IPS DF 6.9 (cell line): ENCODE measurements at regions not wholly inside any gene's neighbourhood (a gene's known extent, or its start where the extent isn't known, plus 50 kb on each side); places are given as distances from the start of the nearest gene placed in this dataset.
"Not testable (repeated sequence)": the region's sequence is repeated elsewhere in the genome, so short reads cannot be mapped to it uniquely, and the experiment has no call there.

Source experiments
- DNase-seq: peaks from one replicate; pipeline ENCODE4 v3.0.0-alpha.2; 2013; ENCODE audit warnings: low read depth, low spot score
- H3K27ac ChIP-seq: one replicate; pipeline ENCODE4 v1.5.1; 2013; ENCODE audit warnings: low read length, control low read depth
- H3K27me3 ChIP-seq: 2 replicates; pipeline ENCODE4 v1.6.1; 2013; ENCODE audit warnings: mild to moderate bottlenecking, low read length; ENCODE audit not compliant: control insufficient read depth, insufficient read depth
- H3K36me3 ChIP-seq: 2 replicates; pipeline ENCODE4 v1.6.1; 2013; ENCODE audit warnings: low read length; ENCODE audit not compliant: control insufficient read depth, insufficient read depth
- H3K4me1 ChIP-seq: 2 replicates; pipeline ENCODE4 v1.6.1; 2013; ENCODE audit warnings: low read length; ENCODE audit not compliant: control insufficient read depth, insufficient read depth
- H3K4me3 ChIP-seq: 2 replicates; pipeline ENCODE4 v1.5.1; 2013; ENCODE audit warnings: mild to moderate bottlenecking, low read length
- H3K9me3 ChIP-seq: 2 replicates; pipeline ENCODE4 v1.6.1; 2013; ENCODE audit warnings: low read length, inconsistent platforms; ENCODE audit not compliant: control insufficient read depth, insufficient read depth
- WGBS: extraction: QIAGEN DNeasy Blood & Tissue Kit; methylation state at CpG from one replicate; pipeline ENCODE4 v1.1.7; 2013; ENCODE audit warnings: mixed read lengths, missing lambda C conversion rate; ENCODE audit not compliant: insufficient read length, insufficient coverage; 5-methylcytosine and 5-hydroxymethylcytosine counted together

GRCh38 chr7:153091477-153091876 is 331.9 kb downstream of the ACTR3B start:
- no peaks in the 10 kb centered on the region for H3K27me3 ChIP-seq
- WGBS = no CpG with 5 or more reads among the region's 13 CpGs
- H3K4me1 ChIP-seq = no peaks in the 10 kb centered on the region
- H3K4me3 ChIP-seq = no peak overlapping the region
- H3K9me3 ChIP-seq = no peaks in the 10 kb centered on the region
- H3K27ac ChIP-seq = no peak overlapping the region
- H3K36me3 ChIP-seq = no peaks in the 10 kb centered on the region
- no peak for DNase-seq

DNA sequence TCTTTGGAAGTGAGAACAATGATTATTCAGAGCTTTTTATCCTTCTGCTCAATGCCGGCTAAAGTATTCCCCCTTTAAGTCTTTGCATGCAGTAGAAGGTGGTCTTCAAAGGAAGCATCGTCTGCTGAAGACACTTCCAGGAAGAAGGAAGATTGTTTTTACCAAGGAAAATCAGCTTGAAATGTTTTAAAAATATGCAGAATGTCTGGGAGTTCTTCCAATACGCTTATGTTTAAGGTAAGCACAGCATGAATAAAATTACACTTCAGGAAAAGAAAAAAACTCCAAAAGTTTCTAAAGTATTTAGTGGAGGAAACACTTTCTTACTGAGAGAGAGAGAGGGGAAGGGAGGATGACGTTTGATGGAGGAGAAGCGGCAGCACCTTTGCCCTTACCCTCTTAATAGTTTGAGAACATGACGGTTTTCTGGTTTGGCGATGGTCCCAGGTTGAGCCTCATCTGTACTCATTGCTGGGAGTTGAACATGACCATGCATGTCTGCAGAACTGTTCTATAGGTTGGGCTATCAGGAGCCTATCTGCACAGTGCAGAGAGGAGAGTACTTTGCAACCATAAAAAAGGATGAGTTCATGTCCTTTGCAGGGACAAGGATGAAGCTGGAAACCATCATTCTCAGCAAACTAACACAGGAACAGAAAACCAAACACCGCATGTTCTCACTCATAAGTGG is 338.1 kb downstream of the ACTR3B start:
- H3K4me3 ChIP-seq = no peak overlapping the region
- no peak overlapping the region for H3K27ac ChIP-seq
- H3K9me3 ChIP-seq = no peaks in the 10 kb centered on the region
- WGBS = no CpG with 5 or more reads among the region's 8 CpGs
- no peaks in the 10 kb centered on the region for H3K4me1 ChIP-seq
- no peaks in the 10 kb centered on the region for H3K36me3 ChIP-seq
- no peak for DNase-seq
- no peaks in the 10 kb centered on the region for H3K27me3 ChIP-seq

DNA sequence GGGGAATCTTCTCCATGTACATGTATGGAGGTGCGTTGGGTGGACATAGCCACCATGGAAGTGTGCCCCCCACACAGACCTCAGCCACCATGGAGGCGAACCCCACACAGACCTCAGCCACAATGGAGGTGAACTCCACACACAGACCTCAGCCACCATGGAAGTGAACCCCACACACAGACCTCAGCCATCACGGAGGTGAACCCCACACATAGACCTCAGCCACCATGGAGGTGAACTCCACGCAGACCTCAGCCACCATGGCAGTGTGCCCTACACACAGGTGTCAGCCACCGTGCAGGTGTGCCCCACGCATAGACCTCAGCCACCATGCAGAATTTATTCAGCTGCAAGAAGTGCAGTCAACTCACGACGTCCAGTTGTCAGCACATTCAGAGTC is 339.7 kb downstream of the ACTR3B start:
- DNase-seq = no peak
- Histone ChIP-seq H3K27ac (no peak overlapping the region), H3K36me3 (no peaks in the 10 kb centered on the region), H3K27me3 (no peaks in the 10 kb centered on the region), H3K4me1 (0 out of 2 replicates have a peak, but pooled peaks cover 1% of the 10 kb centered on the region), H3K4me3 (no peak overlapping the region), H3K9me3 (no peaks in the 10 kb centered on the region)
- no CpG with 5 or more reads among the region's 8 CpGs for WGBS

DNA sequence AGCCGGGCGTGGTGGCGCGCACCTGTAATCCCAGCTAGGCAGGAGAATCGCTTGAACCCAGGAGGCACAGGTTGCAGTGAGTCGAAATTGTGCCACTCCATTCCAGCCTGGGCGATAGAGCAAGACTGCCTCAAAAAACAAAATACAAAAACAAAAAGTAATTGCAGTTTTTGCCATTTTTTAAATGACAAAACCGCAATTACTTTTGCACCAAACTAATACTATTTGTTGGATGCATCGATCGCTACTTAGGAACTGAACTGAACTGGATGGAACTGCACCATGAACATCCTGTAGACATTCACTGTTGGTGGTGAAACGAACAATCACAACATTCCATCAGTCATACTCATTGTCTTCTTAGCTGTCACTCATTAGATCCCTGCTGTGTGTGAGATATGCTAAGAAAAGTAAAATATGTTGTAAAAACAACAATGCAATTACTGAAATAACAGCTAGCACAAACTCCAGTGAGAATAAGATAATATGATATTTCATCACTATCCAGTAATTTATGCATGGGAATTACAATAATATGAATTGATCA is 341.2 kb downstream of the ACTR3B start:
- no CpG with 5 or more reads among the region's 11 CpGs for WGBS
- no peak overlapping the region for H3K4me3 ChIP-seq
- no peaks in the 10 kb centered on the region for H3K9me3 ChIP-seq
- H3K27ac ChIP-seq = no peak overlapping the region
- no peak for DNase-seq
- no peaks in the 10 kb centered on the region for H3K27me3 ChIP-seq
- no peaks in the 10 kb centered on the region for H3K36me3 ChIP-seq
- H3K4me1 ChIP-seq = 0 out of 2 replicates have a peak, but pooled peaks cover 1% of the 10 kb centered on the region

DNA sequence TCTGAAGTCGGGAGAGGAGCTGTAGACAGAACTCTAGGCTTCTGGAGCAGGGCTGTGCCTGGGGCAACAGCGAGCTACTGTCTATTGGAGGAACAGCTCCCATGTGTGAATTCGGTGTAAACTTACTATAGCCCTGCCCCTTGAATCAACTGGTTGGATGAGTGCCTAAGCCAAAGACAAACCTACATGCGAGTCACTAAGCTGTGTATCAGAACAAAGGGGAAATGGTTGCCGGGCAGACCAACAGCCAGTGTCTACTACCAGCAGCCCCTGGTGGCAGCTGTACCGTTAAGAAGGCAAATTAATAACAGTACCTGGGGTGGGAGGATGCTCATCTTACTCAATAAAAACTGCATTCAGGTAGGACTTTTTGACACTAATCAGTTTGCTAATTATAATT is 343.6 kb downstream of the ACTR3B start:
- H3K27me3 ChIP-seq = no peaks in the 10 kb centered on the region
- no CpG with 5 or more reads among the region's 6 CpGs for WGBS
- DNase-seq = no peak
- H3K36me3 ChIP-seq = no peaks in the 10 kb centered on the region
- no peak overlapping the region for H3K4me3 ChIP-seq
- H3K4me1 ChIP-seq = 0 out of 2 replicates have a peak, but pooled peaks cover 1% of the 10 kb centered on the region
- H3K27ac ChIP-seq = no peak overlapping the region
- no peaks in the 10 kb centered on the region; the same call in 1 of the 2 replicates for H3K9me3 ChIP-seq

DNA sequence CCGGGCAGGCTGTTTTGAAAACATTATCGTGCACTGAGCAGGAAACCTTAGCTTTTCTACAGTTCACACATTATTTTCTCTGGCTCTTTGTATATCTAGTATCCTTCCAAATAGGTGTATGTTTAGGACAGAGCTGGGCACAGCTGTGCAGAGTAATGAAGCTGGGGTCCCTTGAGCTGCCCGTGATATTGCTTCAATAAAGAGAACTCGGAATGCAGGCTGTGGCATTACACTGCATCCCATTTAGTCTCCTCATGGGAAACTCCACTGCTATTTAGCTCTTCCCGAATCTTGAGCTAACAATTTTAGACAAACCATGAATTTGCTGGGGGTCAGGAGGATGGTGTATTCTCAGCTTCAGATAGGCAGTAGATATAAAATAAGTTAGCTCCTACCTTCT is 348.3 kb downstream of the ACTR3B start:
- no CpG with 5 or more reads among the region's 5 CpGs for WGBS
- no peaks in the 10 kb centered on the region for H3K36me3 ChIP-seq
- no peaks in the 10 kb centered on the region for H3K27me3 ChIP-seq
- no peak for DNase-seq
- H3K4me1 ChIP-seq = 0 out of 2 replicates have a peak, but pooled peaks cover 1% of the 10 kb centered on the region
- no peak overlapping the region for H3K4me3 ChIP-seq
- H3K9me3 ChIP-seq = no peaks in the 10 kb centered on the region; the same call in 1 of the 2 replicates
- H3K27ac ChIP-seq = no peak overlapping the region

DNA sequence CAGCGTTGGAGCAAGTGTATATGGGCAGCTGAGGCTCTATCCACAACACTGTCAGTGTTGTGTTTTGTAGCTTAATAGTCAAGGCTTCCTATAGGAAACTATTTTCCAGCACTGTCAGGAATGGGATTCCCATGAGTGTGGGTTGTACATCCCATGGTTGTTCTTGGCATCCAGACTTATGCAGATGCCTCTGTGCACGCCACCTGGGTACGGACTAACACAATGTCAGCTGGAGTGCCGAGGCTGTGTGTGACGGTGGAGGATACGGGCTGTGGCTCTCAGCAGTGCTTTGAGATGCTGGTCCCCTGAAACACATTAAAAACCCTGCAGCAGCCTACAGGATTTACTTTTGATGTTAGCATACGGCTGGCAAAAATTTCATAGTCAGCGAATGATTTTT is 350.0 kb downstream of the ACTR3B start:
- no peaks in the 10 kb centered on the region for H3K4me1 ChIP-seq
- no peak for DNase-seq
- no peak overlapping the region for H3K4me3 ChIP-seq
- H3K36me3 ChIP-seq = no peaks in the 10 kb centered on the region
- H3K27ac ChIP-seq = no peak overlapping the region
- no CpG with 5 or more reads among the region's 8 CpGs for WGBS
- no peaks in the 10 kb centered on the region; the same call in 1 of the 2 replicates for H3K9me3 ChIP-seq
- no peaks in the 10 kb centered on the region for H3K27me3 ChIP-seq

DNA sequence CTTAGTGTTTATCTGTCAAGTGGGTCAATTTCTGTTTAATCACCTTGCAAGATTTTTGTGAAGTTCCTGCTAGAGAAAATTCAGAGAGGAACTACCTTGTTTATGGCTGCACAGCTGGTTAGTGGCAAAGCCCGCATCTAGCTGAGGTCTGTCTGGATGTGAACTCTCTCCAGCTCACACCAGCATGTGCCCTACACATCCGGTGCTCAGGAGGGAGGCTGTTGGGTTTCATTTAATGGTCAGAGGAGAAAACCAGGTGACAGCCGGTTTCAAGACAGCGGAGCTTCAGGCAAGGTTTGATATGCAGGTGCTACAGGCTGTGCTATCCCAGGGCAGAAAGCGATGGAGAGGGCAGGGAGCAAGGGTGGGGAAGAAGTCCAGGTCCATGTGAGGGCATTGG is 351.1 kb downstream of the ACTR3B start:
- DNase-seq = no peak
- Histone ChIP-seq H3K9me3 (no peaks in the 10 kb centered on the region; the same call in 1 of the 2 replicates), H3K4me3 (no peak overlapping the region), H3K36me3 (no peaks in the 10 kb centered on the region), H3K4me1 (no peaks in the 10 kb centered on the region), H3K27ac (no peak overlapping the region), H3K27me3 (no peaks in the 10 kb centered on the region)
- WGBS = no CpG with 5 or more reads among the region's 5 CpGs

GRCh38 chr7:153122255-153122654 is 362.7 kb downstream of the ACTR3B start:
- H3K27me3 ChIP-seq, H3K4me1 ChIP-seq, H3K4me3 ChIP-seq, H3K9me3 ChIP-seq, DNase-seq, H3K36me3 ChIP-seq, H3K27ac ChIP-seq: not testable (repeated sequence)
- no CpG with 5 or more reads among the region's 8 CpGs for WGBS

DNA sequence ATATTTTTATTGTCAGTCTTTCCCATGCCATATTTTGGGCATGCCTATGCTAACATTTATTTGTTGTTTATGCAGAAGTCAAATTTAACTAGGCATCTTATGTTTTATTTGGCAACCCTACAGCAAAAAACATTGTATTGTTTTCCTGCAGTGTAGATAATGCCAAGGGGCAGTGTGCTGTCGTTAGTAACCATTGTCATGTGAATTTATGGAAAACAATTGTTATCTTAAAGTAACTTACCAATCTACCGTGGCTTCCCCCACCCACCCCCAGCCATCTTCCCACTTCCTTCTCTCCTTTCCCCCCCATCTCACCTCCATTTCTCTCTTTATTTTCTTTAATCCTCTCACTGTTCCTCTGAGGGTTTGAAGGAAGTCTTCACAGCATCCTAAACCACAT is 370.5 kb downstream of the ACTR3B start:
- Histone ChIP-seq H3K36me3 (no peaks in the 10 kb centered on the region), H3K9me3 (no peaks in the 10 kb centered on the region), H3K4me1 (no peaks in the 10 kb centered on the region), H3K27me3 (no peaks in the 10 kb centered on the region), H3K27ac (no peak overlapping the region), H3K4me3 (no peak overlapping the region)
- DNase-seq = no peak
- no CpG with 5 or more reads among the region's 2 CpGs for WGBS

GRCh38 chr7:153151766-153152165 is 392.2 kb downstream of the ACTR3B start:
- no peaks in the 10 kb centered on the region for H3K9me3 ChIP-seq
- H3K4me3 ChIP-seq = no peak overlapping the region
- DNase-seq = no peak
- H3K36me3 ChIP-seq = no peaks in the 10 kb centered on the region
- WGBS = no CpG with 5 or more reads among the region's 8 CpGs
- H3K4me1 ChIP-seq = no peaks in the 10 kb centered on the region
- no peak overlapping the region for H3K27ac ChIP-seq
- H3K27me3 ChIP-seq = no peaks in the 10 kb centered on the region
